Suprapubic skin (tissue), 4 donors: ENCODE measurements at regions not wholly inside any gene's neighbourhood (a gene's known extent, or its start where the extent isn't known, plus 50 kb on each side); places are given as distances from the start of the nearest gene placed in this dataset.

Source experiments
- DNase-seq, 2 donors: peaks; one replicate each; pipeline ENCODE4 v3.0.0-alpha.2; 2019; ENCODE audit warnings: low spot score in 2 of 2
- H3K27ac ChIP-seq: fragments of 200-600 bp; sonication (generic); one replicate; pipeline ENCODE4 v1.5.1; 2019
- H3K27me3 ChIP-seq: fragments of 200-600 bp; sonication (generic); one replicate; pipeline ENCODE4 v1.5.1; 2019
- H3K36me3 ChIP-seq: fragments of 200-600 bp; sonication (generic); one replicate; pipeline ENCODE4 v1.5.1; 2019
- H3K4me1 ChIP-seq: fragments of 200-600 bp; sonication (generic); one replicate; pipeline ENCODE4 v1.5.1; 2019
- H3K4me3 ChIP-seq: fragments of 200-600 bp; sonication (generic); one replicate; pipeline ENCODE4 v1.5.1; 2019; ENCODE audit warnings: mild to moderate bottlenecking
- H3K9me3 ChIP-seq: fragments of 200-600 bp; sonication (generic); one replicate; pipeline ENCODE4 v1.5.1; 2019
- CTCF ChIP-seq, 2 donors: fragments of 200-600 bp in 1 of 2; fragments of 450-650 bp in 1 of 2; sonication (generic) in 1 of 2; IDR thresholded peaks; one replicate each; pipeline ENCODE4 v1.5.1; 2016 to 2019; ENCODE audit warnings: antibody characterized with exemption in 2 of 2, mild to moderate bottlenecking in 1 of 2, moderate library complexity in 1 of 2
- EP300 ChIP-seq: sonication (generic); formaldehyde crosslinking; IDR thresholded peaks from one replicate; pipeline ENCODE4 v1.6.1; 2017; ENCODE audit warnings: antibody characterized with exemption
- POLR2A ChIP-seq, 2 donors: fragments of 450-650 bp; IDR thresholded peaks; one replicate each; pipeline ENCODE4 v1.6.1; 2017; ENCODE audit warnings: antibody characterized with exemption in 2 of 2, mild to moderate bottlenecking in 2 of 2, moderate library complexity in 2 of 2
- POLR2AphosphoS5 ChIP-seq, 3 donors: sonication (generic); formaldehyde crosslinking; IDR thresholded peaks; one replicate each; pipeline ENCODE4 v1.6.1; 2017; ENCODE audit warnings: antibody characterized with exemption in 3 of 3
- WGBS: methylation state at CpG from one replicate; pipeline ENCODE4 v1.1.5; 2018; 5-methylcytosine and 5-hydroxymethylcytosine counted together

- Histone ChIP-seq H3K9me3 (no peaks in the 10 kb centered on the region), H3K27ac (no peak overlapping the region), H3K4me3 (no peak overlapping the region), H3K36me3 (no peaks in the 10 kb centered on the region), H3K4me1 (no peaks in the 10 kb centered on the region), H3K27me3 (no peaks in the 10 kb centered on the region)
- DNase-seq, result no peak
- TF ChIP-seq POLR2AphosphoS5 (IDR thresholded peaks at IDR 0.05) (no peak), EP300 (no peak), CTCF (IDR thresholded peaks at IDR 0.05) (no peak)
- 64% methylated on average over 1 of the region's 1 CpG for WGBS
These were observed 152.5 kb upstream of the NPHP3 start for GRCh38 chr3:132874701-132875100.

GRCh38 chr3:132872711-132873110, 150.5 kb upstream of the NPHP3 start:
- 40% methylated on average over 1 of the region's 1 CpG for WGBS

GRCh38 chr3:132871956-132872355, 149.7 kb upstream of the NPHP3 start:
- H3K27ac ChIP-seq, result no peak overlapping the region
- H3K4me3 ChIP-seq, result no peak overlapping the region
- no peaks in the 10 kb centered on the region for H3K4me1 ChIP-seq
- no peaks in the 10 kb centered on the region for H3K9me3 ChIP-seq
- H3K36me3 ChIP-seq, result no peaks in the 10 kb centered on the region
- no peak for TF ChIP-seq POLR2AphosphoS5 (IDR thresholded peaks at IDR 0.05)
- no peak for TF ChIP-seq CTCF (IDR thresholded peaks at IDR 0.05)
- no peak for TF ChIP-seq POLR2A (IDR thresholded peaks at IDR 0.05)
- TF ChIP-seq EP300, result no peak
- no peak for DNase-seq
- 81% methylated on average over 4 of the region's 4 CpGs for WGBS
- H3K27me3 ChIP-seq, result no peaks in the 10 kb centered on the region

More at GRCh38 chr3:132872711-132873110, 150.5 kb upstream of the NPHP3 start:
- Histone ChIP-seq H3K9me3 (no peaks in the 10 kb centered on the region), H3K27me3 (no peaks in the 10 kb centered on the region), H3K4me3 (no peak overlapping the region), H3K36me3 (no peaks in the 10 kb centered on the region), H3K4me1 (no peaks in the 10 kb centered on the region), H3K27ac (no peak overlapping the region)
- DNase-seq, result no peak
- TF ChIP-seq POLR2AphosphoS5 (IDR thresholded peaks at IDR 0.05) (no peak), EP300 (no peak), CTCF (IDR thresholded peaks at IDR 0.05) (no peak), POLR2A (IDR thresholded peaks at IDR 0.05) (no peak)

- DNase-seq, result no peak
- TF ChIP-seq POLR2AphosphoS5 (IDR thresholded peaks at IDR 0.05), result no peak
- TF ChIP-seq EP300, result no peak
- no peak for TF ChIP-seq POLR2A (IDR thresholded peaks at IDR 0.05)
- TF ChIP-seq CTCF (IDR thresholded peaks at IDR 0.05), result no peak
- 77% methylated on average over 4 of the region's 4 CpGs for WGBS
- no peak overlapping the region for H3K27ac ChIP-seq
- no peaks in the 10 kb centered on the region for H3K9me3 ChIP-seq
- H3K4me1 ChIP-seq, result no peaks in the 10 kb centered on the region
- H3K27me3 ChIP-seq, result no peaks in the 10 kb centered on the region
- no peak overlapping the region for H3K4me3 ChIP-seq
- H3K36me3 ChIP-seq, result no peaks in the 10 kb centered on the region
These were observed 148.3 kb upstream of the NPHP3 start for GRCh38 chr3:132870541-132870940.

GRCh38 chr3:132867956-132868355, 145.7 kb upstream of the NPHP3 start:
- no peaks in the 10 kb centered on the region for H3K4me1 ChIP-seq
- H3K9me3 ChIP-seq, result no peaks in the 10 kb centered on the region
- no peak for DNase-seq
- 95% methylated on average over 1 of the region's 1 CpG for WGBS
- H3K27me3 ChIP-seq, result no peaks in the 10 kb centered on the region
- TF ChIP-seq POLR2A (IDR thresholded peaks at IDR 0.05), result no peak
- no peak for TF ChIP-seq POLR2AphosphoS5 (IDR thresholded peaks at IDR 0.05)
- TF ChIP-seq EP300, result no peak
- TF ChIP-seq CTCF (IDR thresholded peaks at IDR 0.05), result no peak
- H3K4me3 ChIP-seq, result no peak overlapping the region
- H3K36me3 ChIP-seq, result no peaks in the 10 kb centered on the region
- H3K27ac ChIP-seq, result no peak overlapping the region
